Activated CD4-positive, alpha-beta T cell treated with anti-CD3 and anti-CD28 coated beads, Interleukin-2, amount 10 ng/mL, durations not matched to agents 24 days and 14 days (primary cell): ENCODE measurements at regions not wholly inside any gene's neighbourhood (a gene's known extent, or its start where the extent isn't known, plus 50 kb on each side); places are given as distances from the start of the nearest gene placed in this dataset.

ENCODE experiments used
- DNase-seq: peaks from one replicate; pipeline ENCODE4 v3.0.0; 2022
- H3K27ac Mint-ChIP-seq: one replicate; pipeline ENCODE4 v1.8.0; 2022; ENCODE audit warnings: mild to moderate bottlenecking, mixed read lengths
- H3K27me3 Mint-ChIP-seq: one replicate; pipeline ENCODE4 v1.8.0; 2022; ENCODE audit warnings: mixed read lengths
- H3K36me3 Mint-ChIP-seq: one replicate; pipeline ENCODE4 v1.8.0; 2022; ENCODE audit warnings: low read depth, mild to moderate bottlenecking, mixed read lengths
- H3K4me1 Mint-ChIP-seq: one replicate; pipeline ENCODE4 v1.8.0; 2021; ENCODE audit warnings: mixed read lengths
- H3K4me3 Mint-ChIP-seq: one replicate; pipeline ENCODE4 v1.8.0; 2022; ENCODE audit warnings: mild to moderate bottlenecking, moderate library complexity, mixed read lengths
- H3K9me3 Mint-ChIP-seq: one replicate; pipeline ENCODE4 v1.8.0; 2021; ENCODE audit warnings: mixed read lengths
- intact Hi-C: fragments of 100-400 bp; cut with micrococcal nuclease; formaldehyde crosslinking; loops from one replicate; pipeline ENCODE4 v1.15.1; 2023

GRCh38 chr16:72428681-72429376 lies 256.9 kb upstream of the PMFBP1 start:
- DNase-seq: no peak
- Mint-ChIP-seq H3K4me3 (no peak overlapping the region), H3K27ac (no peak overlapping the region), H3K36me3 (no peaks in the 10 kb centered on the region), H3K4me1 (no peaks in the 10 kb centered on the region), H3K9me3 (peaks cover 3% of the 10 kb centered on the region), H3K27me3 (no peaks in the 10 kb centered on the region)
- intact Hi-C loops: no loop called here

GRCh38 chr16:72427783-72428331 lies 255.9 kb upstream of the PMFBP1 start:
- H3K4me3 Mint-ChIP-seq: no peak overlapping the region
- intact Hi-C loops: no loop called here
- H3K4me1 Mint-ChIP-seq: no peaks in the 10 kb centered on the region

GRCh38 chr16:72427051-72427782 lies 255.3 kb upstream of the PMFBP1 start:
- no peak overlapping the region for H3K27ac Mint-ChIP-seq
- H3K4me3 Mint-ChIP-seq: no peak overlapping the region
- intact Hi-C loops: no loop called here
- H3K36me3 Mint-ChIP-seq: no peaks in the 10 kb centered on the region
- DNase-seq: no peak
- no peaks in the 10 kb centered on the region for H3K9me3 Mint-ChIP-seq
- no peaks in the 10 kb centered on the region for H3K27me3 Mint-ChIP-seq
- no peaks in the 10 kb centered on the region for H3K4me1 Mint-ChIP-seq

More at GRCh38 chr16:72427783-72428331, 255.9 kb upstream of the PMFBP1 start:
- Mint-ChIP-seq H3K27me3 (no peaks in the 10 kb centered on the region), H3K27ac (no peak overlapping the region), H3K9me3 (no peaks in the 10 kb centered on the region), H3K36me3 (no peaks in the 10 kb centered on the region)
- DNase-seq: no peak

GRCh38 chr16:72426386-72426785 lies 254.4 kb upstream of the PMFBP1 start:
- intact Hi-C loops: no loop called here
- Mint-ChIP-seq H3K9me3 (no peaks in the 10 kb centered on the region), H3K4me1 (no peaks in the 10 kb centered on the region), H3K4me3 (no peak overlapping the region), H3K36me3 (no peaks in the 10 kb centered on the region), H3K27me3 (no peaks in the 10 kb centered on the region), H3K27ac (no peak overlapping the region)
- DNase-seq: no peak

GRCh38 chr16:72425571-72426341 lies 253.8 kb upstream of the PMFBP1 start:
- Mint-ChIP-seq H3K4me3 (no peak overlapping the region), H3K4me1 (no peaks in the 10 kb centered on the region), H3K9me3 (peaks cover 4% of the 10 kb centered on the region), H3K27me3 (no peaks in the 10 kb centered on the region), H3K36me3 (no peaks in the 10 kb centered on the region), H3K27ac (no peak overlapping the region)
- DNase-seq: no peak
- intact Hi-C loops: no loop called here

GRCh38 chr16:72424757-72425156 lies 252.8 kb upstream of the PMFBP1 start:
- Mint-ChIP-seq H3K36me3 (no peaks in the 10 kb centered on the region), H3K9me3 (peaks cover 4% of the 10 kb centered on the region), H3K27ac (no peak overlapping the region), H3K27me3 (no peaks in the 10 kb centered on the region), H3K4me3 (no peak overlapping the region), H3K4me1 (no peaks in the 10 kb centered on the region)
- DNase-seq: no peak
- intact Hi-C loops: no loop called here

- H3K27ac Mint-ChIP-seq: no peak overlapping the region
- no peak for DNase-seq
- H3K36me3 Mint-ChIP-seq: no peaks in the 10 kb centered on the region
- H3K27me3 Mint-ChIP-seq: no peaks in the 10 kb centered on the region
- peaks cover 4% of the 10 kb centered on the region for H3K9me3 Mint-ChIP-seq
- intact Hi-C loops: no loop called here
- H3K4me3 Mint-ChIP-seq: no peak overlapping the region
- H3K4me1 Mint-ChIP-seq: no peaks in the 10 kb centered on the region
These were observed 250.4 kb upstream of the PMFBP1 start for GRCh38 chr16:72422308-72422897.

GRCh38 chr16:72419638-72420037 lies 247.7 kb upstream of the PMFBP1 start:
- H3K4me1 Mint-ChIP-seq: no peaks in the 10 kb centered on the region

GRCh38 chr16:72415379-72415778 lies 243.4 kb upstream of the PMFBP1 start:
- no peaks in the 10 kb centered on the region for H3K9me3 Mint-ChIP-seq
- H3K27ac Mint-ChIP-seq: no peak overlapping the region
- H3K4me3 Mint-ChIP-seq: no peak overlapping the region
- DNase-seq: no peak
- intact Hi-C loops: no loop called here
- H3K27me3 Mint-ChIP-seq: no peaks in the 10 kb centered on the region
- H3K4me1 Mint-ChIP-seq: no peaks in the 10 kb centered on the region
- no peaks in the 10 kb centered on the region for H3K36me3 Mint-ChIP-seq

More at GRCh38 chr16:72419638-72420037, 247.7 kb upstream of the PMFBP1 start:
- no peak overlapping the region for H3K4me3 Mint-ChIP-seq
- no peaks in the 10 kb centered on the region for H3K27me3 Mint-ChIP-seq
- H3K9me3 Mint-ChIP-seq: peaks cover 4% of the 10 kb centered on the region
- intact Hi-C loops: no loop called here
- H3K36me3 Mint-ChIP-seq: no peaks in the 10 kb centered on the region
- DNase-seq: no peak
- no peak overlapping the region for H3K27ac Mint-ChIP-seq

- no peaks in the 10 kb centered on the region for H3K36me3 Mint-ChIP-seq
- intact Hi-C loops: no loop called here
- DNase-seq: no peak
- H3K27ac Mint-ChIP-seq: no peak overlapping the region
- no peaks in the 10 kb centered on the region for H3K4me1 Mint-ChIP-seq
- no peaks in the 10 kb centered on the region for H3K27me3 Mint-ChIP-seq
- H3K9me3 Mint-ChIP-seq: no peaks in the 10 kb centered on the region
- H3K4me3 Mint-ChIP-seq: no peak overlapping the region
These were observed 238.5 kb upstream of the PMFBP1 start for GRCh38 chr16:72410492-72410891.

GRCh38 chr16:72409423-72409822 lies 237.5 kb upstream of the PMFBP1 start:
- H3K9me3 Mint-ChIP-seq: no peaks in the 10 kb centered on the region
- H3K27me3 Mint-ChIP-seq: no peaks in the 10 kb centered on the region
- no peaks in the 10 kb centered on the region for H3K36me3 Mint-ChIP-seq
- no peak overlapping the region for H3K4me3 Mint-ChIP-seq
- no peak for DNase-seq
- H3K4me1 Mint-ChIP-seq: no peaks in the 10 kb centered on the region
- H3K27ac Mint-ChIP-seq: no peak overlapping the region
- intact Hi-C loops: no loop called here

- intact Hi-C loops: no loop called here
- H3K9me3 Mint-ChIP-seq: no peaks in the 10 kb centered on the region
- H3K4me3 Mint-ChIP-seq: no peak overlapping the region
- no peak for DNase-seq
- H3K27ac Mint-ChIP-seq: no peak overlapping the region
- H3K36me3 Mint-ChIP-seq: no peaks in the 10 kb centered on the region
- H3K27me3 Mint-ChIP-seq: no peaks in the 10 kb centered on the region
- no peaks in the 10 kb centered on the region for H3K4me1 Mint-ChIP-seq
These were observed 234.4 kb upstream of the PMFBP1 start for GRCh38 chr16:72406390-72406789.

- intact Hi-C loops: no loop called here
These were observed 232.3 kb upstream of the PMFBP1 start for GRCh38 chr16:72404299-72404698.

GRCh38 chr16:72401084-72401361 lies 229.1 kb upstream of the PMFBP1 start:
- H3K4me3 Mint-ChIP-seq: no peak overlapping the region
- no peaks in the 10 kb centered on the region for H3K27me3 Mint-ChIP-seq
- H3K9me3 Mint-ChIP-seq: no peaks in the 10 kb centered on the region
- H3K36me3 Mint-ChIP-seq: no peaks in the 10 kb centered on the region
- intact Hi-C loops: loop anchor here (2.0 kb wide), 1 partner anchor 66 kb away; no protein-coding TSS in a partner anchor
- no peak for DNase-seq
- H3K27ac Mint-ChIP-seq: no peak overlapping the region
- no peaks in the 10 kb centered on the region for H3K4me1 Mint-ChIP-seq

More at GRCh38 chr16:72404299-72404698, 232.3 kb upstream of the PMFBP1 start:
- H3K36me3 Mint-ChIP-seq: no peaks in the 10 kb centered on the region
- DNase-seq: no peak
- H3K27me3 Mint-ChIP-seq: no peaks in the 10 kb centered on the region
- H3K27ac Mint-ChIP-seq: no peak overlapping the region
- H3K4me1 Mint-ChIP-seq: no peaks in the 10 kb centered on the region
- H3K4me3 Mint-ChIP-seq: no peak overlapping the region
- no peaks in the 10 kb centered on the region for H3K9me3 Mint-ChIP-seq
